ENCODE measurements at regions not wholly inside any gene's neighbourhood (a gene's known extent, or its start where the extent isn't known, plus 50 kb on each side); places are given as distances from the start of the nearest gene placed in this dataset.

GRCh38 chr12:85516667-85517325, 236.8 kb downstream of the ALX1 start:
- no peak for DNase-seq (ENCODE audit: low spot score)
- ChIA-PET CTCF (ENCODE audit: low intra/inter-chr PET ratio, low total read pairs) (no interaction called here), POLR2A (no interaction called here)
- Histone ChIP-seq H3K9me3 (ENCODE audit: low read length) (no peaks in the 10 kb centered on the region), H3K9ac (ENCODE audit: insufficient read depth, low read depth, low read length) (no peak overlapping the region), H3K79me2 (ENCODE audit: insufficient read depth, low read length) (no peaks in the 10 kb centered on the region), H3K4me3 (replicated peaks in 1 of 3; ENCODE audit: insufficient read depth in 1 of 3, low read depth in 2 of 3, low read length in 3 of 3) (no peak overlapping the region), H4K20me1 (ENCODE audit: insufficient read depth, low read length) (no peaks in the 10 kb centered on the region), H3K27me3 (ENCODE audit: control insufficient read depth in 1 of 2, insufficient read depth in 2 of 2, low read length in 2 of 2) (no peaks in the 10 kb centered on the region), H3K27ac (ENCODE audit: extremely low read length, insufficient read depth, low read length) (no peak overlapping the region), H2AFZ (ENCODE audit: low read length) (no peak overlapping the region), H3K36me3 (replicated peaks in 1 of 2; ENCODE audit: control insufficient read depth in 1 of 2, insufficient read depth in 2 of 2, low read length in 2 of 2) (no peaks in the 10 kb centered on the region), H3K4me2 (ENCODE audit: low read depth, low read length) (no peak overlapping the region), H3K4me1 (ENCODE audit: insufficient read depth, low read length) (no peaks in the 10 kb centered on the region)
- 7% methylated on average over 3 of the region's 3 CpGs for WGBS (ENCODE audit: low lambda C conversion rate)
- no peak for ATAC-seq
- in situ Hi-C loops (cut with HindIII; ENCODE audit: extremely low pct_ligation_motif_present, low pct_unique_long_range_greater_than_20kb): no loop called here
- no peak for FAIRE-seq
- BruUV-seq (replicated peaks): no TSS peak
- intact Hi-C loops (cut with micrococcal nuclease; ENCODE audit: unreplicated experiment): no loop called here
- TF ChIP-seq GABPB1 (CRISPR knock-in tag; IDR thresholded peaks at IDR 0.05) (no peak), THYN1 (CRISPR knock-in tag; IDR thresholded peaks at IDR 0.05; ENCODE audit: borderline replicate concordance, low read depth) (no peak), KLF9 (CRISPR knock-in tag; IDR thresholded peaks at IDR 0.05; ENCODE audit: low read depth) (no peak), ZNF563 (CRISPR knock-in tag; IDR thresholded peaks at IDR 0.05) (no peak), DNMT3B (CRISPR knock-in tag; conservative IDR thresholded peaks at IDR 0.05) (no peak), ATF4 (CRISPR knock-in tag; IDR thresholded peaks at IDR 0.05) (no peak), HNF1B (CRISPR knock-in tag; IDR thresholded peaks at IDR 0.05) (no peak), PRDM4 (CRISPR knock-in tag; IDR thresholded peaks at IDR 0.05; ENCODE audit: borderline replicate concordance) (no peak), FUBP1 (CRISPR knock-in tag; IDR thresholded peaks at IDR 0.05; ENCODE audit: borderline replicate concordance) (no peak), BORCS8-MEF2B (CRISPR knock-in tag; IDR thresholded peaks at IDR 0.05) (no peak), ZNF75D (CRISPR knock-in tag; IDR thresholded peaks at IDR 0.05; ENCODE audit: borderline replicate concordance) (no peak), RNF219 (CRISPR knock-in tag; IDR thresholded peaks at IDR 0.05) (no peak), CAMTA2 (CRISPR knock-in tag; IDR thresholded peaks at IDR 0.05; ENCODE audit: borderline replicate concordance) (no peak), SMYD3 (CRISPR knock-in tag; IDR thresholded peaks at IDR 0.05) (no peak)

All from HepG2 (cell line).